Astrocyte (in vitro differentiated cells and primary cell): ENCODE measurements at regions not wholly inside any gene's neighbourhood (a gene's known extent, or its start where the extent isn't known, plus 50 kb on each side); places are given as distances from the start of the nearest gene placed in this dataset.

ENCODE experiments used
- EZH2 ChIP-seq: IDR thresholded peaks from 2 replicates; pipeline ENCODE4 v1.6.1; 2012; ENCODE audit warnings: mild to moderate bottlenecking, low read length, inconsistent platforms; ENCODE audit not compliant: insufficient read depth
- TF ChIP-seq, protein P1 (sequence below): IDR thresholded peaks from 2 replicates; pipeline ENCODE4 v1.5.1; 2011; ENCODE audit warnings: low read depth, mild to moderate bottlenecking, inconsistent platforms, low read length, moderate library complexity; ENCODE audit not compliant: insufficient read depth

DNA sequence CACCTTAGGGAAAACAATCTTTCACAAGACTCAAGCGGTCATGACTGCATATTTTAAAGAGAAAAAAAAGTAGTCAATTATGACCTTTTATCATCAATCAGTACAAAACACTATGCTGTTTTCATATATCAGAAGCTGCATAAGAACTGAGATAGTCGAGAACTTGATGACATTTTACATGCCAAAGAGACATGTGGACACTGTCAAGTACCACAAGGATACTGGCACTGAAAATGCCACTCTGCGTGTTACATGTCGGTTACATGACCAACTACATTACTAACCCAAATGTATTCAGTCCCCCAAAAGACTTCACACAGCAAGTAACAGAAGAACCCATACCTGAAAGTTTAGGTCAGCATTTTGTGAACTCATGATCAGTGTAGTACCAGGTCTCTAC is 975.0 kb upstream of the ADGRL4 start:
- TF ChIP-seq, protein P1, sequence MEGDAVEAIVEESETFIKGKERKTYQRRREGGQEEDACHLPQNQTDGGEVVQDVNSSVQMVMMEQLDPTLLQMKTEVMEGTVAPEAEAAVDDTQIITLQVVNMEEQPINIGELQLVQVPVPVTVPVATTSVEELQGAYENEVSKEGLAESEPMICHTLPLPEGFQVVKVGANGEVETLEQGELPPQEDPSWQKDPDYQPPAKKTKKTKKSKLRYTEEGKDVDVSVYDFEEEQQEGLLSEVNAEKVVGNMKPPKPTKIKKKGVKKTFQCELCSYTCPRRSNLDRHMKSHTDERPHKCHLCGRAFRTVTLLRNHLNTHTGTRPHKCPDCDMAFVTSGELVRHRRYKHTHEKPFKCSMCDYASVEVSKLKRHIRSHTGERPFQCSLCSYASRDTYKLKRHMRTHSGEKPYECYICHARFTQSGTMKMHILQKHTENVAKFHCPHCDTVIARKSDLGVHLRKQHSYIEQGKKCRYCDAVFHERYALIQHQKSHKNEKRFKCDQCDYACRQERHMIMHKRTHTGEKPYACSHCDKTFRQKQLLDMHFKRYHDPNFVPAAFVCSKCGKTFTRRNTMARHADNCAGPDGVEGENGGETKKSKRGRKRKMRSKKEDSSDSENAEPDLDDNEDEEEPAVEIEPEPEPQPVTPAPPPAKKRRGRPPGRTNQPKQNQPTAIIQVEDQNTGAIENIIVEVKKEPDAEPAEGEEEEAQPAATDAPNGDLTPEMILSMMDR = no peak
- TF ChIP-seq EZH2 = no peak
